ENCODE measurements at regions not wholly inside any gene's neighbourhood (a gene's known extent, or its start where the extent isn't known, plus 50 kb on each side); places are given as distances from the start of the nearest gene placed in this dataset.

DNA sequence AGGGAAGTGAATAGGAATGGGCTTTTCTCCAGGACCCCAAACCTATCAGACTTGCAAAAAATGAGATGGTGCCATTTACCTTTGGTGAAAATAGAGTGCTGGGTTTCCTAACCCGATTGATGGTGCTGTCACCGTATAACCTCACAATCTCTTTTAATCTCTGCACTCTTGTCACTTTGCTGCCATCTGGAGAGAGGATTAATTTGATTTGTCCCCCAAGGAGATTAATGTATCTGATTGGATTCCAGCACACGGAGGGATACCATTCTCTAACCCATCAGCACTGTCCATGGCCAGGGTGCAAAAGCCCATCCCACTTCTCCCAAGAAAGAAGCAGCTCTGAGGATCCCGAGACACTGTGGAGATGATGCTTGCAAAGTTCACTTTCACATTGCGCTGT is 86.3 kb upstream of the NFE2L3 start:
- Histone ChIP-seq H3K27ac (ENCODE audit: low read depth, low read length) (no peak overlapping the region), H4K20me1 (ENCODE audit: insufficient read depth) (no peaks in the 10 kb centered on the region), H3K4me3 (replicated peaks in 1 of 2; ENCODE audit: low read depth in 1 of 2, low read length in 2 of 2) (no peak overlapping the region), H3K9ac (ENCODE audit: low read length) (no peak overlapping the region), H2AFZ (ENCODE audit: low read depth, low read length, poor library complexity, severe bottlenecking) (no peak overlapping the region), H3K27me3 (ENCODE audit: insufficient read depth, low read length) (no peaks in the 10 kb centered on the region), H3K9me3 (ENCODE audit: control insufficient read depth in 1 of 2, insufficient read depth in 1 of 2, low read depth in 1 of 2, low read length in 2 of 2) (no peaks in the 10 kb centered on the region), H3K9me2 (ENCODE audit: insufficient read depth) (no peaks in the 10 kb centered on the region), H3K4me2 (ENCODE audit: low read length) (no peak overlapping the region), H3K4me1 (ENCODE audit: control insufficient read depth in 1 of 2, insufficient read depth in 2 of 2, low read length in 2 of 2) (peaks cover 0 to 3% of the 10 kb centered on the region in 2 experiments; a peak in 1 of 4 replicates), H3K79me2 (ENCODE audit: insufficient read depth, low read length) (no peaks in the 10 kb centered on the region), H3K36me3 (ENCODE audit: control insufficient read depth in 1 of 2, insufficient read depth in 2 of 2, low read length in 2 of 2) (no peaks in the 10 kb centered on the region)
- POLR2A ChIA-PET: no interaction called here
- CTCF ChIA-PET: no interaction called here
- intact Hi-C loops (cut with micrococcal nuclease): no loop called here
- BruUV-seq (replicated peaks): no TSS peak
- ATAC-seq (no peak), DNase-seq (ENCODE audit: low read depth, low spot score) (no peak)
- RAD21 ChIA-PET (ENCODE audit: low non-redundant PET in 1 of 2, low total read pairs in 2 of 2, uncharacterized antibody in 2 of 2, unreplicated experiment in 2 of 2): no interaction called here
- TF ChIP-seq POLR2A (IDR thresholded peaks at IDR 0.05; ENCODE audit: borderline replicate concordance, extremely low read depth, insufficient read depth, insufficient read length) (no peak), CEBPB (IDR thresholded peaks at IDR 0.05; ENCODE audit: low read depth) (no peak), JUND (IDR thresholded peaks at IDR 0.05) (no peak), SRF (IDR thresholded peaks at IDR 0.05; ENCODE audit: low read depth) (no peak), FOSL1 (IDR thresholded peaks at IDR 0.05; ENCODE audit: low read depth) (no peak), ZNF274 (IDR thresholded peaks at IDR 0.05; ENCODE audit: low read depth, low read length) (no peak), RAD21 (IDR thresholded peaks at IDR 0.05; ENCODE audit: low read depth) (no peak), POLR2AphosphoS5 (IDR thresholded peaks at IDR 0.05; ENCODE audit: low read depth, low read length) (no peak), YY1 (IDR thresholded peaks at IDR 0.05; ENCODE audit: extremely low read depth, insufficient replicate concordance, low read depth, low read length) (no peak), ZBTB33 (IDR thresholded peaks at IDR 0.05; ENCODE audit: extremely low read depth, insufficient replicate concordance, low read length) (no peak), SP1 (IDR thresholded peaks at IDR 0.05; ENCODE audit: low read depth) (no peak), SIN3A (IDR thresholded peaks at IDR 0.05; ENCODE audit: low read depth) (no peak), ELF1 (IDR thresholded peaks at IDR 0.05; ENCODE audit: borderline replicate concordance, low read depth) (no peak), CTCF (IDR thresholded peaks at IDR 0.05 in 2 of 3, conservative IDR thresholded peaks at IDR 0.05 in 1 of 3; ENCODE audit: borderline replicate concordance in 1 of 3, insufficient read depth in 1 of 3, low read depth in 2 of 3, low read length in 2 of 3) (no peak), TCF7L2 (IDR thresholded peaks at IDR 0.05; ENCODE audit: borderline replicate concordance, extremely low read depth, insufficient read depth, insufficient read length) (no peak), EZH2phosphoT487 (IDR thresholded peaks at IDR 0.05; ENCODE audit: borderline replicate concordance) (no peak)
- TF ChIP-seq, protein P1, sequence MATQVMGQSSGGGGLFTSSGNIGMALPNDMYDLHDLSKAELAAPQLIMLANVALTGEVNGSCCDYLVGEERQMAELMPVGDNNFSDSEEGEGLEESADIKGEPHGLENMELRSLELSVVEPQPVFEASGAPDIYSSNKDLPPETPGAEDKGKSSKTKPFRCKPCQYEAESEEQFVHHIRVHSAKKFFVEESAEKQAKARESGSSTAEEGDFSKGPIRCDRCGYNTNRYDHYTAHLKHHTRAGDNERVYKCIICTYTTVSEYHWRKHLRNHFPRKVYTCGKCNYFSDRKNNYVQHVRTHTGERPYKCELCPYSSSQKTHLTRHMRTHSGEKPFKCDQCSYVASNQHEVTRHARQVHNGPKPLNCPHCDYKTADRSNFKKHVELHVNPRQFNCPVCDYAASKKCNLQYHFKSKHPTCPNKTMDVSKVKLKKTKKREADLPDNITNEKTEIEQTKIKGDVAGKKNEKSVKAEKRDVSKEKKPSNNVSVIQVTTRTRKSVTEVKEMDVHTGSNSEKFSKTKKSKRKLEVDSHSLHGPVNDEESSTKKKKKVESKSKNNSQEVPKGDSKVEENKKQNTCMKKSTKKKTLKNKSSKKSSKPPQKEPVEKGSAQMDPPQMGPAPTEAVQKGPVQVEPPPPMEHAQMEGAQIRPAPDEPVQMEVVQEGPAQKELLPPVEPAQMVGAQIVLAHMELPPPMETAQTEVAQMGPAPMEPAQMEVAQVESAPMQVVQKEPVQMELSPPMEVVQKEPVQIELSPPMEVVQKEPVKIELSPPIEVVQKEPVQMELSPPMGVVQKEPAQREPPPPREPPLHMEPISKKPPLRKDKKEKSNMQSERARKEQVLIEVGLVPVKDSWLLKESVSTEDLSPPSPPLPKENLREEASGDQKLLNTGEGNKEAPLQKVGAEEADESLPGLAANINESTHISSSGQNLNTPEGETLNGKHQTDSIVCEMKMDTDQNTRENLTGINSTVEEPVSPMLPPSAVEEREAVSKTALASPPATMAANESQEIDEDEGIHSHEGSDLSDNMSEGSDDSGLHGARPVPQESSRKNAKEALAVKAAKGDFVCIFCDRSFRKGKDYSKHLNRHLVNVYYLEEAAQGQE (IDR thresholded peaks at IDR 0.05; ENCODE audit: low read depth): no peak
- TF ChIP-seq, protein P2, sequence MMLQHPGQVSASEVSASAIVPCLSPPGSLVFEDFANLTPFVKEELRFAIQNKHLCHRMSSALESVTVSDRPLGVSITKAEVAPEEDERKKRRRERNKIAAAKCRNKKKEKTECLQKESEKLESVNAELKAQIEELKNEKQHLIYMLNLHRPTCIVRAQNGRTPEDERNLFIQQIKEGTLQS (IDR thresholded peaks at IDR 0.05): no peak
- TF ChIP-seq, protein P3, sequence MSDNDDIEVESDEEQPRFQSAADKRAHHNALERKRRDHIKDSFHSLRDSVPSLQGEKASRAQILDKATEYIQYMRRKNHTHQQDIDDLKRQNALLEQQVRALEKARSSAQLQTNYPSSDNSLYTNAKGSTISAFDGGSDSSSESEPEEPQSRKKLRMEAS (IDR thresholded peaks at IDR 0.05): no peak

All from HCT116 (cell line).